ENCODE measurements at regions not wholly inside any gene's neighbourhood (a gene's known extent, or its start where the extent isn't known, plus 50 kb on each side); places are given as distances from the start of the nearest gene placed in this dataset.
"Not testable (repeated sequence)": the region's sequence is repeated elsewhere in the genome, so short reads cannot be mapped to it uniquely, and the experiment has no call there.

DNA sequence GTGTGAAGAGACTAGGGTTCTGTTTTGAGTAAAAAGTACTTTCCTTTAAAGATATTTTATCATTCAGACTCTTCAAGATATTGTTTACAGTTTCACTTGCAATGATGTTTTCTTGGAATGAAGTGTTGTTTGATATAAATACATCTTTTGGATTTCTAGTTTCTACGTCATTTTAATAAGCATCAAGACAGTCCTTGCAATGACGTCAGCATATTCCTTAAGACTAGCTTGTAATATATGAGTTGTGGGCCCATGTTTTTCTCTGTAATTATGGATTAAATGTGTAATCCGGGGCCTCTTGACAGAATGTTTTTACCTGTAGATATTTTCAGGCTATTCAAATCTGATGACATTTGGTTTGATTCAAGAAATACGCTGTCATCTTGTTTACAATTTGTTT lies 66.1 kb downstream of the RBMX2 start:
- TF ChIP-seq, protein P1, sequence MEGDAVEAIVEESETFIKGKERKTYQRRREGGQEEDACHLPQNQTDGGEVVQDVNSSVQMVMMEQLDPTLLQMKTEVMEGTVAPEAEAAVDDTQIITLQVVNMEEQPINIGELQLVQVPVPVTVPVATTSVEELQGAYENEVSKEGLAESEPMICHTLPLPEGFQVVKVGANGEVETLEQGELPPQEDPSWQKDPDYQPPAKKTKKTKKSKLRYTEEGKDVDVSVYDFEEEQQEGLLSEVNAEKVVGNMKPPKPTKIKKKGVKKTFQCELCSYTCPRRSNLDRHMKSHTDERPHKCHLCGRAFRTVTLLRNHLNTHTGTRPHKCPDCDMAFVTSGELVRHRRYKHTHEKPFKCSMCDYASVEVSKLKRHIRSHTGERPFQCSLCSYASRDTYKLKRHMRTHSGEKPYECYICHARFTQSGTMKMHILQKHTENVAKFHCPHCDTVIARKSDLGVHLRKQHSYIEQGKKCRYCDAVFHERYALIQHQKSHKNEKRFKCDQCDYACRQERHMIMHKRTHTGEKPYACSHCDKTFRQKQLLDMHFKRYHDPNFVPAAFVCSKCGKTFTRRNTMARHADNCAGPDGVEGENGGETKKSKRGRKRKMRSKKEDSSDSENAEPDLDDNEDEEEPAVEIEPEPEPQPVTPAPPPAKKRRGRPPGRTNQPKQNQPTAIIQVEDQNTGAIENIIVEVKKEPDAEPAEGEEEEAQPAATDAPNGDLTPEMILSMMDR (IDR thresholded peaks at IDR 0.05; ENCODE audit: low read depth, low read length), result no peak
- H3K4me1 ChIP-seq, result no peaks in the 10 kb centered on the region
- H3K4me3 ChIP-seq (ENCODE audit: low read depth, low read length), result no peak overlapping the region
- DNase-seq, result no peak
- no peaks in the 10 kb centered on the region for H3K9me3 ChIP-seq
- no peaks in the 10 kb centered on the region for H3K27me3 ChIP-seq
- H3K36me3 ChIP-seq, result no peaks in the 10 kb centered on the region

DNA sequence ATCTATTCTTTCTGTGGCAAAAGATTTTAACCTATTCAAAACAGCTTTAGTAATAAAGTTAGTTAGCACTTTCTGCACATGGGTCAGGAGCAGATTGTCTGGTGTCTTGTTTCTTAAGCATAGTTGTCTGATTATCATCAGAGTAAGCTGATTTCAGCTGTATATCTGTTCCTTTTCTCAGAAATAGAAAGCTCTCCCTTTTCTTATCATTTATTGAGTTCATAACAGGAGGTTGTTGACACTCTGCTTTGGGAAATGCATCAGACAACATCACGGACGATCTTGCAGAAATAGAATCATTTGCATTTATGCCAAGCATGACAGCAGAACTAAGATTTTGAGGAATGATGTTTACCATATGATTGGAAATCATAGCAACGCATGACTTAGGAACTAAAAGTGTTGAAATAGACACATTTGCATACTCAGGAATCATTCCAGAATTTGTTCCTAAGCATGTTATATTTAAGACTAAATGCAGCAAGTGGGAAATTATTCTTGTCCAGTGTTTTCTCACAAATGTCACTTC lies 66.7 kb downstream of the RBMX2 start:
- TF ChIP-seq, protein P1 (IDR thresholded peaks at IDR 0.05; ENCODE audit: low read depth, low read length), result no peak
- Histone ChIP-seq H3K27me3 (no peaks in the 10 kb centered on the region), H3K36me3 (no peaks in the 10 kb centered on the region)

DNA sequence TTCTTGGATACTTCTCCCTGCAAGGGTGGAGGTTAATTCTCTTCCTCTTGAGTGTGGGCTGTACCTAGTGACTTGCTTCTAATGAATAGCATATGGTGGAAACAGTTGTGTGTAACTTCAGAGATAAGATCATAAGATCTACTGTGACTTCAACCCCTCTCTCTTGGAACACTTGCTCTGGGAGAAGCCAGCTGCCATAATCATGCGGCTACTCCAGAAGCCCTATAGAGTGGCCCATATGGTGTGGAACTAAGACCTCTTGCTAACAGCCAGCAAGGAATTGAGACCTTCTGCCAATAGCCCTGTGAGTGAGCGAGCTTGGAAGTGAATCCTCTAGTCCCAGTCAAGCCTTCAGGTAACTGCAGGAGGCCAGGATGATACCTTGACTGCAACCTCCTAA lies 81.1 kb downstream of the RBMX2 start:
- H3K4me3 ChIP-seq (ENCODE audit: low read depth, low read length), result no peak overlapping the region
- DNase-seq, result no peak
- H3K4me1 ChIP-seq, result no peaks in the 10 kb centered on the region
- H3K9me3 ChIP-seq, result no peaks in the 10 kb centered on the region
- no peaks in the 10 kb centered on the region for H3K27me3 ChIP-seq
- H3K36me3 ChIP-seq, result no peaks in the 10 kb centered on the region
- TF ChIP-seq, protein P1 (IDR thresholded peaks at IDR 0.05; ENCODE audit: low read depth, low read length), result no peak

More for the DNA sequence above, 66.7 kb downstream of the RBMX2 start:
- Histone ChIP-seq H3K9me3 (no peaks in the 10 kb centered on the region), H3K4me1 (no peaks in the 10 kb centered on the region), H3K4me3 (ENCODE audit: low read depth, low read length) (no peak overlapping the region)
- no peak for DNase-seq

DNA sequence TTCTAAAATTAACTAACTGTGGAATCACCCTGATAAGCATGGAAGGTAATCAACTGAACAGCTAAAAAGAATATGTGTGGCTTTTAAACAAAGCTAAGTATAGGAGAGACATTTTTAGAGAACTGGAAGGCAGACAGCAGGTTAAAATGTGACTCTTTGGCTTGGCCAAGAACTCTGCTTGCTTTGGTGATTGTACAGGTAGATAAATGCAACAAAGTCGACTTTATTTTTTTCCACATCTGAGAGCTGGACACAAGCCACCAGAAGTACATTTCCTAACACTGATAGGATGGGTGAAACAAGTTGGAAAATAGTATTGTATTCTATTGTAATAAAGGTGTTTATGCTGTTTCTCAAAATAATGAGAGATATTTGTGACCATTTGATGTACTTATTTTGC lies 84.1 kb downstream of the RBMX2 start:
- TF ChIP-seq, protein P1 (IDR thresholded peaks at IDR 0.05; ENCODE audit: low read depth, low read length), result no peak
- no peaks in the 10 kb centered on the region for H3K4me1 ChIP-seq
- DNase-seq, result no peak
- H3K36me3 ChIP-seq, result no peaks in the 10 kb centered on the region
- no peaks in the 10 kb centered on the region for H3K27me3 ChIP-seq
- no peaks in the 10 kb centered on the region for H3K9me3 ChIP-seq
- H3K4me3 ChIP-seq (ENCODE audit: low read depth, low read length), result no peak overlapping the region

DNA sequence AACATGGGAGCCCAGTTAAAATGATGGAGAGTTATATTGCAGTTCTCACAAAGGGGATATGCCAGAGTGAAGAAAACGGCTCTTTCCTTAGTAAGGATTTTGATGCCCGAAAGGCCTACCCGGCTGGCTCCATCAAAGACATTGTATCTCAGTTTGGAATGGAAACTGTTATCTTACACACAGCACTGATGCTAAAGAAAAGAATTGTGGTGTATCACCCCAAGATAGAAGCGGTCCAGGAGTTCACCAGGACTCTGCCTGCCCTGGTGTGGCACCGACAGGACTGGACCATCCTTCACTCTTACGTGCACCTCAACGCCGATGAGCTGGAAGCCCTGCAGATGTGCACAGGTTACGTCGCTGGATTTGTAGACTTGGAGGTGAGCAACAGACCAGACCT lies 93.7 kb downstream of the RBMX2 start:
- H3K27me3 ChIP-seq; H3K4me3 ChIP-seq (ENCODE audit: low read depth, low read length); H3K4me1 ChIP-seq; H3K9me3 ChIP-seq; DNase-seq; H3K36me3 ChIP-seq: not testable (repeated sequence)

DNA sequence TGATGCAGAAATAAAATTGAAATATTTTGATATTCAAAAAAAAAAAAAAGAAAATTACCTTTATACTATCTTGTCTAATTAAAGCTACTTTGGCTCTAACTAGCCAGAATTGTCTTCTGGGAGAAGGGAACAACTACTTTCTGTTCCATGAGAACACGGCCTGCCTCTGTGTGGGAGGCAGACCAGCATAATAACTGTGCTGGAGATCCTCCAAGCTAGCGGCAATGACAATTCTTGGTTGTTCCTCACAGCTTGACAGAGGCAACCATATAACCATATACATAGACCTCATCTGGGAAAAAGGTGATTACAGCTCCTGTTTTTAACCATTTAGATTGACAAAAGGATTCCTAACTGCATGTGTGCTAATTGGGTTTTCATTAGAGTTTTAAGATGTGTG lies 95.7 kb downstream of the RBMX2 start:
- Histone ChIP-seq H3K4me3 (ENCODE audit: low read depth, low read length) (no peak overlapping the region), H3K27me3 (no peaks in the 10 kb centered on the region), H3K36me3 (no peaks in the 10 kb centered on the region), H3K4me1 (no peaks in the 10 kb centered on the region), H3K9me3 (no peaks in the 10 kb centered on the region)
- TF ChIP-seq, protein P1 (IDR thresholded peaks at IDR 0.05; ENCODE audit: low read depth, low read length), result no peak
- DNase-seq, result no peak
